GM18858 (cell line): ENCODE measurements at regions not wholly inside any gene's neighbourhood (a gene's known extent, or its start where the extent isn't known, plus 50 kb on each side); places are given as distances from the start of the nearest gene placed in this dataset.

ENCODE experiments used
- ATAC-seq: cut with Tn5 transposase; IDR thresholded peaks from one replicate; pipeline ENCODE4 v1.9.1; 2021; ENCODE audit not compliant: unreplicated experiment

DNA sequence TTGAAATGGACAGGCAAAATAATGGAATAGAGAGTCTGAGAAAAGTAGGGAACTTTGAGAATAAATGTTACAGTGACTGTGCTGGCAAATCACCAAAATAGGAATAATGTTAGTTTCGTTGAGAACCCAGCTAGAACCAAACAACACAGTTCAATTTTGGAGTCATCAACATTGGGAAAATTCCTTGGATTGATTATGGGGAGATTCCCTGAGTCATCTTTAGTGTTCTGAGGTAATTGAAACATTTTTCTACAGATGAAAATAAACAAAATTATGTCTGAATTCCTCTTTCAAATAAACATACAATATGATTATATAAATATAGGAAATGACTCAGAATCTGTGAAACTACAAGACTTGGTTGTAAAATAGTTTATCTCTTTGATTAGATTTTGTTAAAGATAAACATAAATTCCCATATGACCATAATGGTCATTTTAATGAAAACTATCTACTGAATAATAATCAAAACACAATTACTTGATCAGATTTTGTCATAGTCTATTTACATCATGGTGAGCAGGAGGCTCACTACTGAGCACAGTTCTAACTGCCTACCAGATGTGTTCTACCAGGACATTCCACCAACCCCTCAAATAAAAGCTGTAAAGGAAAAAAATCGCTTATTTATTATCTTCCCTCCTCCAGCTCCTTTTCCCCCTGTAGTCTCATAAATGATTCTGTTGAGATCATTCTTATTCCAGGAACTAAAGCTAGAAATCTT, 51.4 kb upstream of the GABRA2 start:
- no peak for ATAC-seq
